Left kidney (tissue), 1 donor: ENCODE measurements at regions not wholly inside any gene's neighbourhood (a gene's known extent, or its start where the extent isn't known, plus 50 kb on each side); places are given as distances from the start of the nearest gene placed in this dataset.
"Not testable (repeated sequence)": the region's sequence is repeated elsewhere in the genome, so short reads cannot be mapped to it uniquely, and the experiment has no call there.

Source experiments
- DNase-seq: peaks from one replicate; pipeline ENCODE4 v3.0.0-alpha.2; 2013

DNA sequence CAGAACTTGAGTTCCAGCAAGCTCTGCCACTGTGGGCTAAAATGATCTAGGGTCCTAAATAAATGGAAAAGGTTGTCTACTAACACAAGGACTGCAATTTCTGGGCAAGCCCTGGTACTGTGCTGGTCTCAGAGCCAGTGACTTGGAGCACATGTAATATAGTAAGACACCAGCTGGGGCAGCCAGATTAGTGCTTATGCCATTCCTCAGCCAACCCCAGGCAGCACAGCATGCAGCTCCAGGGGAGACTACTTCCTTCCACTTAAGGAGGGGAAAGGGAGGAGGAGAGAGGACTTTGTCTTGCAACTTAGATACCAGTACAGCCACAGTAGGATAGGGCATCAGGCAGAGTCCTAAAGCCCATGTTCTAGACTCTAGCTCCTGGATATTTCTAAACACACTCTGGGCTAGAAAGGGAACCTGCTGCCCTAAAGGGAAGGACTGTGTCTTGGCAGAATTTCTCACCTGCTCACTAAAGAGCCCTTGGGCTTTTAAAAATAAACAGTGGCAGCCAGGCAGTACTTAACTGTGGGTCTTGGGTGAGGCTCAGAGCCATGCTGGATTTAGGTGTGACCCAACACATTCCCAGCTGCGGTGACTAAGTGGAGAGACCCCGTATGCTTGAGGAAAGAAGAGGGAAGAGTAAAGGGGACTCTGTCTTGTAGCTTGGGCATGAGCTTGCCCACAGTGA is 223.7 kb upstream of the BCHE start:
- DNase-seq = no peak

DNA sequence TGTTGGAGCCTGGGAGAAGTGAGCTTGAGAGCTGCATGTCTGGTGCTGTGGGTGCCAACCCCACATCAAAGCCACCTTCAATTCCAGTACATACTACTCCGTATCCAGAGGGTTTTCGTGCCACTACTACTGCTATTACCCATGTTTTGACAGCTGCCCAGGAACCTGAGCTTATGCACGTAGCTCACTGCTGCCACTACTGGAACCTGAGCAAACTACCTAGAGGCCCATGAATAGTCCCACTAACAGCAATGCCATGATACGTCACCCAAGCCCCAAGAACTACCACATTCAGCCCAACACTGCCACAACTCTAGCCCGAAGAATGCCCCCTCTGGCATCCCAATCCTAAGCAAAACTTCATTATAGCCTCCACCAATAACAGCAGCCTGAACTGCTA is 215.2 kb upstream of the BCHE start:
- DNase-seq = no peak

DNA sequence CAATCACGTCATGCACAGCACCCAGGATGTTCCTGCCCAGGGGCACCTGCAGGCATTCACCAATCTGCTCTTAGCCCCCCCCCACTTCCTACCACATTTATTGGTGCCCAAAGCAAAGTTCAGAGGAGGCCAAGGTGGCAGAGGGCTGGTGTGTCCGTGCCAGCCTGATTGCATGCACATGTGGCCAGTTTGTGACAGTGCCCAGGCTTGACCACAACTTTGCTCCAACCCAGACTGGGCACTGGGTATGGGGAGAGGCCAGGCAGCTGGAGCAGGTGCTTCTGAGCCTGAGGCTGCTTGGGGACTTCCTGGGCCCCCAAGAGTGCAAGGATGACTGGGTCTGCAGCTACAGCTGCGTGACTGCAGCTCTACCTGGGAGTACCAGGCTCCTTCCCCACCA is 192.3 kb upstream of the BCHE start:
- DNase-seq = no peak

DNA sequence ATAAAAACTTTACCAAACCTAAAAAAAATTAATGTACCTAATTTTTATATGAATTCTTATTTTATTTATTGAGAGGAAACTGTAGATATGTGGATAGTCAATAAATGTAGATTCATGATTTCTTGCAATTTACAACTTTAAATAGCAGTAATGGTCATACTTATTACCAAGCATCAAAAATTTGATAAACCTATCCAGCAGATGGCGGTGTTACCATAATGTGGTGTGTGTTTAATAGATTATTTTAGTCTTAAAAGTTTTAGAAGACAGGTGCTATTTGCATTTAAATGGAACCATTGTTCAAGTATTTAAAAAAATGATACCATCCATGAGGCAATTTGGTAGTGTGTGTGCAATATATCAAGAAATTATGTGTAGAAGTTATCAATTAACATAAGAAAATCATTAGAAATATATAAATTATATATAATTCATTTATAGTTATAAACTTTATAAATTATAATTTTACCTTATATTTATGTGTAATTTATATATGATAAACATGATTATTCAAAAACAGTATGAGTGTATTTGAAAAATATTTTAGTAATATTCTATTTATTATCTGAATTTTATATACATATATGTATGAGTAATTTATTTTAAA is 176.0 kb upstream of the BCHE start:
- DNase-seq = peak; percentile 35

DNA sequence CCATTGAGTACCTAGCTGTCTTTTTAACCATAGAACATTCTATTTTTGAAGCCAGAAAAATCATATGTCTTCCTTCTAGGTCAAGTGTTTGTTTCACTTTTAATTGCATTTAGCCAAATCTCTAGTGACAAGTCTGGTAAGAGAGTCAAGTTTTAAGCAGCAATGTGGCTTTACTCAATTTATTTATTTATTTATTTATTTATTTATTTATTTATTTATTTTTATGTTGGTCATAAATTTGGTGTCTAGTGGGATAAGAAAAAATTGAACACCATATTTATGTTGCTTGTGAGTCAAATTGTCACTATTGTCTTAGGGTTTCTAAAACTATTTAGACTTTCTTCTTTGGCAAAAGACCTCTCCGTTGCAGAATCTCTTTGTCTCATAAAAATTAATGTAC is 174.5 kb upstream of the BCHE start:
- DNase-seq = no peak

DNA sequence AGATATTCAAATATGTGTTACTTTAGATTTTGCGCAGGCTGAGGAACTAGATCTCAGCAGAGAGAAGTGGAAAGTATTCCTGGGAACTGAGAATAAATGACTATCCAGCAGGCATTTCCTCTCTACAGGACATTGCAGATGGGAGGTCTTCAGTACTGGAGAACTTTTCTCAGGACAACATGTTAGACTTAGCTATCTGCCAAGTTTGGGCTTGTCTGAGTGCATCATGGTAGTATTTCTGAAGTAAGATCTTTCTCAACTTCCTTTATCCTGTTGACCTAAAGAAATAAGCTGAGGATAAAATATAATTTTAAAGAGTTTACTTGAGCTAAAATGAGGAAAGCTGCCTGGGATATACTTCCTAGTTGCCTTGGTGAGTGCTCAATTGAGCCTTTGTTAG is 167.9 kb upstream of the BCHE start:
- no peak for DNase-seq

DNA sequence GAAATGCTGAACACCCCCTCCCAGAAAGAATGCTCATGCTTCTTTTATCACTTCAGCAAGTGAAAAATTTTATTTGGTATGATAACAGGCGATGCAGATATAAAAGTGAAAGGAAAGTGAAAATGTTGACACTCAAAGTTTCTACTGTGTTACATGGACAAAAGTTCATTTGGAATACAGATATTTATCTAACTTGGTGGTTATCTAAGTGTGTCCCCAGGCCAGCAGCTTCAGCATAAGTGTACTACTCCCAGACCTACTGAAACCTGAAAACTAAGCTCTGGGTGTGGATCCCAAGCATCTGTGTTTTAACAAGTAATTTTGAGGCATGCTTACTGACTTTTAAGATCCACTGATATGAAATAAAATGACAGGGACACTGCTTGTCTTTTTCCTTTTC is 157.1 kb upstream of the BCHE start:
- no peak for DNase-seq

DNA sequence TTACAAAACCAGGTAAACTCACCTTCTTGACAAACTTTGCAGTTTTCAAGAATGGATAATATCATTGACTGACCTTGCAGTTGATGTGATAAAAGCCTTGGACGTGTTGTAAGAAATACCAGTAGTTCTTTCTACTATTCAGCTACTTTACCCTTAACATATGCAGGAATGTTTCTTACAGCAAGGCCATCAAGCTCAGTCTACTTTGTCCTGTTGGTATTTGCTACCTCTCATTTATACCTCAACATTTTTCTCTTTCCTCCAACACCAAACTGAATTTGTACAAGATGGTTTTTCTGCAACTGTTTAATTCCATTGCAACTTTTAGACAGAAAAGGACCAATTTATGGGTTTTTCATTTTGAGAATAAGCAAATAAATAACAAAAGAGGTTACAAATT is 147.4 kb upstream of the BCHE start:
- no peak for DNase-seq

DNA sequence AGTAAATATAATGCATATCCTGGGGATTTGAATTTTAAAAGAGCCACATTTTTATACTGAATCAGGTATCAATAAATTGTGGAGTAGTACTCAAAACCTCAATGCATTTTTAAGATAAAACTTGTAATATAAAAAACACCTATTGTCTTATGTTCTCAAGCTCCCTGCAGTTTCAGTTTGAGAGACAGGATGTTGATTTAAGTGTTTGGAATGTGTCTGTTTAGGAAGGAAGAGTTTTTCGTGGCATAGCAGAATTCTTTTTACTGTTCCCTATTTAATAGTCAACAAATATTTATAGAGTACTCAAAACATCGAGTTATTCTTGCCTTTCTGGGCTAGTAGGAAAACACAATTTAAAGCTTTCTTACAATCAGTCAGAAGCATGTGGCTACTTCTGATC is 146.1 kb upstream of the BCHE start:
- DNase-seq = no peak

DNA sequence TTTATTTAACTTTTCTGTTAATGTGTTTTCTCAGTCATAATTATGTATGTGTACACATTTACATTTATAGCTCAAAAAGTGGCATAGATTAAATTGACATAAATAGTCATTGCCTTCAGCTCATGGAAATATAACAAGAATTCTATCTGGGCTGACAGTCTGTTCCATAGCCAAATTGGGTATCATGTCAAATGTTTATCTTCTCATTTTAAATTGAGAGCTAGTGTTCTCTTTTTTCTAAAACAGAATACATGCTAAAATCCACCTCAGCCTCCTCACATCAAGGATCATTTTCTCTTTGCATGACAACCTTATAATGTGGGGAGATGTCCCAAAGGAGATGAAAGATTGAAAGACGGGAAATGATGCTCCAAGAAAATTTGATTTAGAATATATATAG is 144.1 kb upstream of the BCHE start:
- DNase-seq = no peak

DNA sequence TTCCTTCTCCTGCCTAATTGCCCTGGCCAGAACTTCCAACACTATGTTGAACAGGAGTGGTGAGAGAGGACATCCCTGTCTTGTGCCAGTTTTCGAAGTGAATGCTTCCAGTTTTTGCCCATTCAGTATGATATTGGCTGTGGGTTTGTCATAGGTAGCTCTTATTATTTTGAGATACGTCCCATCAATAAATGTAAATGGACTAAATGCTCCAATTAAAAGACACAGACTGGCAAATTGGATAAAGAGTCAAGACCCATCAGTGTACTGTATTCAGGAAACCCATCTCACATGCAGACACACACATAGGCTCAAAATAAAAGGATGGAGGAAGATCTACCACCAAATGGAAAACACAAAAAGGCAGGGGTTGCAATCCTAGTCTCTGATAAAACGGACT is 123.6 kb upstream of the BCHE start:
- DNase-seq = not testable (repeated sequence)

DNA sequence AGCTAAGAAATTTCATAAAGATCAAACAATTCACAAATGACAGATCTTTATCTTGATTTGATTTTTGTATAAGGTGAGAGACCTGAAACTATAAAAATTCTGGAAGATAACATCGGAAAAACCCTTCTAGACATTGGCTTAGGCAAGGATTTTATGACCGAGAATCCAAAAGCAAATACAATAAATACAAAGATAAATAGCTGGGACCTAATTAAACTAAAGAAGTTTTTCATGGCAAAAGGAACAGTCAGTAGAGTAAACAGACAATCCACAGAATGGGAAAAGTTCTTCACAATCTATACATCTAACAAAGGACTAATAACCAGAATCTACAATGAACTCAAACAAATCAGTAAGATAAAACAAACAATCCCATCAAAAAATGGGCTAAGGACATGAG is 116.9 kb upstream of the BCHE start:
- DNase-seq = no peak

DNA sequence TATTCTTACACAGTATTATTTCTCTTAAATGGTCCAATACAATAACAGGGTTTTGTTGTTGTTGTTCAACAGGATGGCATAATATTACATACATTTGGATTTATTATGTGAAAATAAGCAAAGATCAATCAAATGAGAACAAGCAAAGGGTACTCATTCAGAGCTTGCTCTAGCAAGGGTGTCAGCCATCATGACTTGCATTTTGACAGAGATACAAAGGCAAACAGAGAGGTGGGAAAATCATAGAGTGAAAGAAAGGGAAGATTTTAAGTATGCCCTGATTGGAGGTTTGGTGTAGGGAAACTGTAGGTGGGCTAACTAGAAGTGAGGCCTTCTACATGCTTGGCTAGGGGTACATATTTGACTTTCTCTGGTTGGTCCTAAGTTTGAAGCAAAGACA is 109.1 kb upstream of the BCHE start:
- DNase-seq = no peak

DNA sequence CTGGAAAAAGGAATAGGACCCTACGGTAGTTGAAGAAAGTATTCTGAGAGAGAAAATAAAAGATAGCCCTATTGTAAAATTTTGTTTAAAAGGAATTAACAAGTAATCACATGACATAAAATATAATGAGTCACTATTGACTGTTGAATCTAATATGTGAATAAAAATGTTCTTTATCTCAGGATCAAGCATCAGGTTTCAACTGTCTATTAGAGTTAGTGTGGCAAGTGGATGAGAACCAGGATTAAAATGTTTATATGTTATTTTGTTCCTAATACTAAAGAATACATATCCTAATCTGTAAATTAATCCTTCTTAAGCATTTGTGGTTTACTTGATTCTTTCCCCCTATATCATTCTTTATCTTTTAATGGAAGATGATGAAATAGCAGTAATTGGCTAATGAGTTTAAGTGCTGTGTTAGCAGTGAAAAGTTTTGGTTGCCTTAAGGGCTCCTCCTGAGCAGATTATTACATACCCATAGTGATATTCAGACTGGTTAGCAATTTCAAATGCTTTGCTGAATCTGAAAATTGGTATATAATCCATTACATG is 101.8 kb upstream of the BCHE start:
- no peak for DNase-seq

DNA sequence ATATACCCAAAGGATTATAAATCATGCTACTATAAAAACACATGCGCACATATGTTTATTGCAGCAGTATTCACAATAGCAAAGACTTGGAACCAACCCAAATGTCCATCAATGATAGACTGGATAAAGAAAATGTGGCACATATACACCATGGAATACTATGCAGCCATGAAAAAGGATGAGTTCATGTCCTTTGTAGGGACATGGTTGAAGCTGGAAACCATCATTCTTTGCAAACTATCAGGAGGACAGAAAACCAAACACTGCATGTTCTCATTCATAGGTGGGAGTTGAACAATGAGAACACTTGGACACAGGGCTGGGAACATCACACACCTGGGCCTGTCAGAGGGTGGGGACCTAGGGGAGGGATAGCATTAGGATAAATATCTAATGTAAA is 98.9 kb upstream of the BCHE start:
- DNase-seq = not testable (repeated sequence)

DNA sequence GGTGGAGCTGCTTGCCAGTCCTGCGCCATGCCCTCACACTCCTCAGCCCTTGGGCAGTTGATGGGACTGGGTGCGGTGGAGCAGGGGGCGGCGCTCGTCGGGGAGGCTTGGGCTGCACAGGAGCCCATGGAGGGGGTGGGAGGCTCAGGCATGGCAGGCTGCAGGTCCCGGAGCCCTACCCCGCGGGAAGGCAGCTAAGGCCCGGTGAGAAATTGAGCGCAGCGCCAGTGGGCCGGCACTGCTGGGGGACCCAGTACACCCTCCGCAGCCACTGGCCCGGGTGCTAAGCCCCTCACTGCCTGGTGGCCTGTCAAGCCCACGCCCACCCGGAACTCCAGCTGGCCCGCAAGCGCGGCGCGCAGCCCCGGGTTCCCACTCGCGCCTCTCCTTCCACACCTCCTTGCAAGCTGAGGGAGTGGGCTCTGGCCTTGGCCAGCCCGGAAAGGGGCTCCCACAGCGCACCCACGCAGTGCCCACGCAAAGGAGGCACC is 87.1 kb upstream of the BCHE start:
- DNase-seq = not testable (repeated sequence)

DNA sequence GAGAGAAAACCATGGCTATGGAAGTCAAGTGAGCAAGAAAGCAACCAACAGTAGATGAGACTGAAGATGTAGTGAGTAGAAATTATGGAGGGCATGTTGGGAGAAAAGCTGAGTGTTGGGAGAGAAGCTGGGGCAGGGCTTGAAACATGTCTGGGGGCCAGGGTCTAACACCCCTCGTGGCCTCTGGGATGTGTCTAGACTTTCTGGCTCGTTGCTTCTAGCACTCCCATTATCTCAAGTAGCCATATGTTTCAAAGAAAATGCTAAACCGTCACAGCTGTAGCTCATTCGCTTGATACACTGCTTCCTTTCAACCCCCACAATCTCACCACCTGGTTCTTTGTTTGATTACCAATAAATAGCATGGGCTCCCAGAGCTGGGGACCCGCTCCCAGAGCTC is 83.8 kb upstream of the BCHE start:
- no peak for DNase-seq

DNA sequence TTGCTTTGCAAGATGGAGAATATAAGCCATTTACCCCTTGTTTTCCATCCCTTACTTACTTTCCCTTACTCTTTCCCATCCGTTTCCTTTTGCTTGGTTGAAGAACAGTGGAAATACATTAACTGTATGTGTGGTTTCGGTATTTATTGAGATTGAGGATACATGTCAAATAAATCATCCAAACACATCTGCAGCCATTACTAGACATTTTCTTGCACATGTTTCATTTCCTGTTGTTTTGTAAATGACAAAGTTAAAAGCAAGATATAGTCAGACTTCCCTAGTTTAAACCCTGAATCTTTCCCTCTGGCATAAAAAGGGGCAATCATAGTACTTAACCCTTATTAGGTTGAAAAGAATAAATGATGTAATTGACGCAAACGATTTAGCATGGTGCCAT is 82.1 kb upstream of the BCHE start:
- DNase-seq = no peak

DNA sequence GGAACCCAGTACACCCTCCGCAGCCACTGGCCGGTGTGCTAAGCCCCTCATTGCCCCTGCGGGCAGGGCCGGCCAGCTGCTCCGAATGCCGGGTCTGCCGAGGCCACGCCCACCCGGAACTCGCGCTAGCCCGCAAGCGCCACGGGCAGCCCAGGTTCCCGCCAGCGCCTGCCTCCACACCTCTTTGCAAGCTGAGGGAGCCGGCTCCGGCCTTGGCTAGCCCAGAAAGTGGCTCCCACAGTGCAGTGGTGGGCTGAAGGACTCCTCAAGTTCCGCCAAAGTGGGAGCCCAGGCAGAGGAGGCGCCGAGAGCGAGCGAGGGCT is 81.4 kb upstream of the BCHE start:
- DNase-seq = no peak

DNA sequence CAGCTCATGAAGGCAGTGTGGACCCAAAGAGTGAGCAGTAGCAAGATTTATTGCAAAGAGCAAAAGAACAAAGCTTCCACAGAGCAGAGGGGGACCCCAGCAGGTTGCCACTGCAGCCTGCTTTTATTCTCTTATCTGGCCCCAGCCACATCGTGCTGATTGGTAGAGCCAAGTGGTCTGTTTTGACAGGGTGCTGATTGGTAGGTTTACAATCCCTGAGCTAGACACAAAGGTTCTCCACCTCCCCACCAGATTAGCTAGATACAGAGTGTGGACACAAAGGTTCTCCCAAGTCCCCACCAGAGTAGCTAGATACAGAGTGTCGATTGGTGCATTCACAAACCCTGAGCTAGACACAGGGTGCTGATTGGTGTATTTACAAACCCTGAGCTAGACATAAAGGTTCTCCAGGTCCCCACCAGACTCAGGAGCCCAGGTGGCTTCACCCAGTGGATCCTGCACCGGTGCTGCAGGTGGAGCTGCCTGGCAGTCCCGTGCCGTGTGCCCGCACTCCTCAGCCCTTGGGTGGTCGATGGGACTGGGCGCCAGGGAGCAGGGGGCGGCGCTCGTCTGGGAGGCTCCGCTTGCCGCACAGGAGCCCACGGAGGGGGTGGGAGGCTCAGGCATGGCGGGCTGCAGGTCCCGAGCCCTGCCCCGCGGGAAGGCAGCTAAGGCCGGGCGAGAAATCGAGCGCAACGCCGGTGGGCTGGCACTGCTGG is 80.9 kb upstream of the BCHE start:
- not testable (repeated sequence) for DNase-seq

DNA sequence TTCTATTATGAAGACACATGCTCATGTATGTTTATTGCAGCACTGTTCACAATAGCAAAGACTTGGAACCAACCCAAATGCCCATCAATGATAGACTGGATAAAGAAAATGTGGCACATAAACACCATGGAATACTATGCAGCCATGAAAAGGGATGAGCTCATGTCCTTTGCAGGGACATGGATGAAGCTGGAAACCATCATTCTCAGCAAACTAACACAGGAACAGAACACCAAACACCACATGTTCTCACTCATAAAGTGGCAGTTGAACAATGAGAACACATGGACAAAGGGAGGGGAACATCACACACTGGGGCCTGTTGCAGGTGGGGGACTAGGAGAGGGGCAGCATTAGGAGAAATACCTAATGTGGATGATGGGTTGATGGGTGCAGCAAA is 77.9 kb upstream of the BCHE start:
- not testable (repeated sequence) for DNase-seq

DNA sequence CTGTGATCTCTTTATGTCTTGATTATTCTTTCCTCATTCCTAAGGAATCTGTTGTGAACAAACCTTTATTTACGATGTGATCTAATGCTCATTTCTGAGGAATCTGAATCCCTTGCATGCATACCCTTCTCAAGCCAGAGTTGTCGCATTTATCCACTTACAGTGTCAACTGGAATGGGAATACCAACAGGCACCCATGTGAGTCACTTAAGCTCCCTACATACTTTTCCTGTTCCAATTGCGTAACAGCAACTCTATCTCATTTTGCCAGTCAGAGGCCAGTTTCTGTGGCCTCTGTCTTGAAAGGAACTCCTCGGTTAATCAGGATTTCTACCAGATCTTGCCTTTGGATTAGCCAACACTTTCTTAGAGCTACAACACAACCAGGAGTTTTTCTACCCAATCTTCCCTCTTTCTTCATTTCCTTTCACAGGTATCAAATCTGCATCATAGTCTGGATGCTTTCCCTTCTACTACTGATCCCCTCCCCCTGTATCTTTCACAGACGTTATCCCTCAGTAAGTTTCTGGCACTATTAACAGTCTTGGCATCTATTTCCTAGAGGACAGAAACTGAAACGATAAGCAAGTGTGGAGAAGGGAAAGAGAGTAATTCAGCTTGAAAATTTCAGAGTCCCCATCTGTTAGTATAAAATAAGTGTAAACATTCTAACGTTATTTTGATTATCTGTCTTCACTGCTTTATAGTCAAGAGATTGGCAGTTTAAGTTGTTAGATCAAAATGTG is 66.8 kb upstream of the BCHE start:
- DNase-seq = no peak

DNA sequence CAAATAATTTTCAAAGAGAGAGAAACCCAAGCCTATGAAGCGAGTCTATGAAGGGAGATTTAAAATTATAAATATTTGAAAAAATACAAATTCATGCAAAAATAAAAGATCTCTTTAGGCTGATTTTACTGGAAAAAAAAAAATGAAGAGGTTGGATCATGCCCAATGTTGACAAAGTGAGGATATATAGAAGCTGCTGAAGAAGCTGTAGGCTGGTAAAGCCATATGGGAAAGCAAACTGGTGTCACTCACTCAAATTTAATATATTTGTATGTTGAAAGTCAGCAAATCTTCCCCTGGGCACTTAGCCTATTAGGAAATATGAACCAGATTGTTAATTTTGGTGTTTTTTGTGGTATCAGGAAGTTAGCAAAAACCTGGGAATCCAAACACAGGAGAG is 61.8 kb upstream of the BCHE start:
- DNase-seq = no peak
